Breast epithelium (tissue), 4 donors: ENCODE measurements at regions not wholly inside any gene's neighbourhood (a gene's known extent, or its start where the extent isn't known, plus 50 kb on each side); places are given as distances from the start of the nearest gene placed in this dataset.

Experiments
- DNase-seq, 2 donors: peaks; one replicate each; pipeline ENCODE4 v3.0.0-alpha.2; 2019; ENCODE audit warnings: low spot score in 2 of 2
- H3K27ac ChIP-seq, 2 donors: fragments of 200-600 bp; sonication (generic) in 1 of 2; one replicate each; pipeline ENCODE4 v1.5.1; 2016 to 2019; ENCODE audit warnings: mild to moderate bottlenecking in 1 of 2
- H3K27me3 ChIP-seq, 2 donors: fragments of 200-600 bp; sonication (generic) in 1 of 2; one replicate each; pipeline versions ENCODE4 v1.5.1 to v1.6.0; 2017 to 2019; ENCODE audit warnings: control low read depth in 1 of 2, mild to moderate bottlenecking in 1 of 2
- H3K36me3 ChIP-seq: fragments of 200-600 bp; one replicate; pipeline ENCODE4 v1.5.1; 2019
- H3K4me1 ChIP-seq, 2 donors: fragments of 200-600 bp; sonication (generic); one replicate each; pipeline ENCODE4 v1.5.1; 2016 to 2019; ENCODE audit warnings: control low read depth in 1 of 2
- H3K4me3 ChIP-seq, 3 donors: fragments of 200-600 bp; sonication (generic); 1 replicate in 2 of 3; 2 replicates in 1 of 3; pipeline ENCODE4 v1.5.1; 2016 to 2019; ENCODE audit warnings: mild to moderate bottlenecking in 3 of 3, moderate library complexity in 2 of 3
- H3K9me3 ChIP-seq, 2 donors: fragments of 200-600 bp; sonication (generic) in 1 of 2; one replicate each; pipeline ENCODE4 v1.5.1; 2016 to 2019; ENCODE audit warnings: control low read depth in 1 of 2
- POLR2A ChIP-seq: fragments of 450-650 bp; IDR thresholded peaks from one replicate; pipeline ENCODE4 v1.6.1; 2016; ENCODE audit warnings: antibody characterized with exemption, mild to moderate bottlenecking, moderate library complexity
- POLR2AphosphoS5 ChIP-seq, 3 donors: sonication (generic); formaldehyde crosslinking; IDR thresholded peaks; one replicate each; pipeline ENCODE4 v1.6.1; 2017; ENCODE audit warnings: antibody characterized with exemption in 3 of 3
- intact Hi-C: fragments of 100-400 bp; cut with DNase I; formaldehyde crosslinking; loops from one replicate; pipeline ENCODE4 v1.15.1; 2023; ENCODE audit warnings: low total_unique reads
- TF ChIP-seq, protein P1 (sequence below), 3 donors: fragments of 450-650 bp; IDR thresholded peaks; one replicate each; pipeline ENCODE4 v1.5.1; 2016 to 2017; ENCODE audit warnings: antibody characterized with exemption in 3 of 3, mild to moderate bottlenecking in 3 of 3, moderate library complexity in 3 of 3

DNA sequence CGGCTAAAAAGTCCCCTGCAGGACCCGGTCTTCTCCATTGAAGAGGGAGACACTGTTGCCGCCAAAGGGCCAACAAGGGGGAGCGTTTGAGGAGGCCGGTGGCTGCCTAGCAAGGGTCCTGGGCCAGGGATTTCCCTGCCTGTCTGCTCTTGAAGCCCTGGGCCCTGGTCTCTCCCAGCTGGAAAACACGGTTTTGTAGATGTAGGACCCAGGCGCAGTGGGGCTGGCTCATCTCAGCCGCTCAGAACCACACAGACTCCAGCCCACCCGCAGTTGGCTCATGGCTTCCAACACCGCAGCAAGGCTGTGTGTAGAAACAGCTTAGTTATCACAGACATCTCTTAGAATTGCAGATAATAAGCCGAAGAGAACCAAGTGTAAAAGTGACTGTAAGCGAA, 57.1 kb upstream of the TWIST2 start:
- Histone ChIP-seq H3K4me1 (no peaks in the 10 kb centered on the region), H3K27me3 (no peaks in the 10 kb centered on the region), H3K27ac (no peak overlapping the region), H3K9me3 (no peaks in the 10 kb centered on the region), H3K36me3 (no peaks in the 10 kb centered on the region), H3K4me3 (peak overlapping the region in 1 of 3 donors; percentile 13)
- intact Hi-C loops = no loop called here
- TF ChIP-seq, protein P1, sequence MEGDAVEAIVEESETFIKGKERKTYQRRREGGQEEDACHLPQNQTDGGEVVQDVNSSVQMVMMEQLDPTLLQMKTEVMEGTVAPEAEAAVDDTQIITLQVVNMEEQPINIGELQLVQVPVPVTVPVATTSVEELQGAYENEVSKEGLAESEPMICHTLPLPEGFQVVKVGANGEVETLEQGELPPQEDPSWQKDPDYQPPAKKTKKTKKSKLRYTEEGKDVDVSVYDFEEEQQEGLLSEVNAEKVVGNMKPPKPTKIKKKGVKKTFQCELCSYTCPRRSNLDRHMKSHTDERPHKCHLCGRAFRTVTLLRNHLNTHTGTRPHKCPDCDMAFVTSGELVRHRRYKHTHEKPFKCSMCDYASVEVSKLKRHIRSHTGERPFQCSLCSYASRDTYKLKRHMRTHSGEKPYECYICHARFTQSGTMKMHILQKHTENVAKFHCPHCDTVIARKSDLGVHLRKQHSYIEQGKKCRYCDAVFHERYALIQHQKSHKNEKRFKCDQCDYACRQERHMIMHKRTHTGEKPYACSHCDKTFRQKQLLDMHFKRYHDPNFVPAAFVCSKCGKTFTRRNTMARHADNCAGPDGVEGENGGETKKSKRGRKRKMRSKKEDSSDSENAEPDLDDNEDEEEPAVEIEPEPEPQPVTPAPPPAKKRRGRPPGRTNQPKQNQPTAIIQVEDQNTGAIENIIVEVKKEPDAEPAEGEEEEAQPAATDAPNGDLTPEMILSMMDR (IDR thresholded peaks at IDR 0.05) = no peak
- no peak for DNase-seq

DNA sequence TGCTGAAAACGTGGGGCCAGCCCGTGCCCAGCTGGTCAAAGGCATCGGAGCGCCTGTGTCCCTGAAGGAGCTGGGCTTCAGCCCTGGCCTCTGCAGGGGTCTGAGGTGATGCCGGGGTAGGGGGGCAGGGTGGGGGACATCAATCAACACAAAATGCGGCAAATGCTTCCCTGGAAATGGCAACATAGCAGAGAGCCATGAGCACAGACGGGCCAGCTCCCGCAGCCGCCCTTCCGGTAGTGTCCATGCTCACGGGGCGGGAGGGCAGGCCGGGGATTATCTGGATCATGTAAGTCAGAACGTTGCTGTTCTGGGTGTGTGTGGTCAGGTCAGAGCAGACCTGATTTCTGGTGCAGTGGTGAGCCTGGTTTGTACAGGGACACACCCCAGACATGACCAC, 56.5 kb upstream of the TWIST2 start:
- Histone ChIP-seq H3K9me3 (no peaks in the 10 kb centered on the region), H3K36me3 (no peaks in the 10 kb centered on the region), H3K4me3 (peak overlapping the region in 1 of 3 donors; percentile 13), H3K4me1 (no peaks in the 10 kb centered on the region), H3K27ac (no peak overlapping the region), H3K27me3 (no peaks in the 10 kb centered on the region)
- DNase-seq = no peak
- intact Hi-C loops = no loop called here
- no peak for TF ChIP-seq POLR2AphosphoS5 (IDR thresholded peaks at IDR 0.05)
- TF ChIP-seq, protein P1 (IDR thresholded peaks at IDR 0.05) = no peak

DNA sequence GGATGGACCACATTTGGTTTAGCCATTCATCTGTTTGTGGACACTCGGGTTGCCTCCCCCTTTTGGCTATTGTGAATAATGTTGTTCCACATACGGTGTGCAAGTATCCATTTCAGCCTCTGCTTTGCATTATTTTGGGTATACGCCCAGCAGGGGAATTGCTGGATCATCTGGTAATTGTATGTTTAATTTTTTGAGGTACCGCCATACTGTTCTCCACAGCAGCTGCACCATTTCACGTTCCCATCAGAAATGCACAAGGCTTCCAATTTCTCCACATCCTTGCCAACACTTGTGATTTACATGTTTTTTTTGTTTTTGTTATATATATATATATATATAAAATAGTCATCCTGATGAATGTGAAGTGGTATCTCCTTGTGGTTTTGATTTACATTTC, 54.6 kb upstream of the TWIST2 start:
- Histone ChIP-seq H3K4me3 (no peak overlapping the region), H3K4me1 (no peaks in the 10 kb centered on the region)

DNA sequence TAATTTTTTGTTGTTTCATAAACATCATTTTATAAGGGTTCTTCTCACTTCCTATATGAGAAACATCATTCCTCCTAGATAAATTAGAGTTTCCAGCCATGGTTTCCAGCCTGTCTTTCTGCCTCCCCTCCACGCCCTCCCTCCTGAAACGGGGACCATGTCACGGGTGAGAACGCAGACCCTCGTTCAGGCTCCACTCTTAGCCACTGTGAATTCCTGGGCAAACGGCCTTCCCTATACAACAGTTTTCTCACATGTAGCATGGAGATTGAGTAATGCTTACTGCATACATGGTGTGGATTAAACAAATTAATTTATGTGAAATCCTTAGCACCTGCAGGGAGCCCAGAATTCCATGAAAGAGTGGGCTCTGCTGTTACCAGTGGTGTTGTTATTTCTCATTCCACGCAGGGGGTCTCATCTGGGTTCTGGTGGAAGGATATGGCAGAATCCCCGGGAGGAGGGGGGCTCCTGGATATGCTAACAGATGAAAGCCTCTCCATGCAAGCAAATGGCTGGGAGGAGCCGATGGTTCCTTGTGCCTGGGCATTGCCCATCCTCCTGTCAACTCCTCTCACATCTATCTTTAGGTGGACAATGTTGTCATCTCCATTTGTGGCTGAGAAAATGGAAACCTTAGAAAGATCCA, 54.0 kb upstream of the TWIST2 start:
- Histone ChIP-seq H3K4me3 (no peak overlapping the region), H3K9me3 (no peaks in the 10 kb centered on the region), H3K4me1 (no peaks in the 10 kb centered on the region), H3K27me3 (peaks cover 0 to 6% of the 10 kb centered on the region in 2 donors), H3K36me3 (no peaks in the 10 kb centered on the region), H3K27ac (no peak overlapping the region)
- TF ChIP-seq, protein P1 (IDR thresholded peaks at IDR 0.05) = no peak
- TF ChIP-seq POLR2AphosphoS5 (IDR thresholded peaks at IDR 0.05) (no peak), POLR2A (no peak)
- intact Hi-C loops = no loop called here
- DNase-seq = no peak

More for the DNA sequence above, 54.6 kb upstream of the TWIST2 start:
- Histone ChIP-seq H3K36me3 (no peaks in the 10 kb centered on the region), H3K27ac (no peak overlapping the region), H3K27me3 (peaks cover 0 to 6% of the 10 kb centered on the region in 2 donors), H3K9me3 (no peaks in the 10 kb centered on the region)
- DNase-seq = no peak
- no peak for TF ChIP-seq POLR2A
- TF ChIP-seq POLR2AphosphoS5 (IDR thresholded peaks at IDR 0.05) = no peak
- TF ChIP-seq, protein P1 (IDR thresholded peaks at IDR 0.05) = no peak
- intact Hi-C loops = no loop called here

DNA sequence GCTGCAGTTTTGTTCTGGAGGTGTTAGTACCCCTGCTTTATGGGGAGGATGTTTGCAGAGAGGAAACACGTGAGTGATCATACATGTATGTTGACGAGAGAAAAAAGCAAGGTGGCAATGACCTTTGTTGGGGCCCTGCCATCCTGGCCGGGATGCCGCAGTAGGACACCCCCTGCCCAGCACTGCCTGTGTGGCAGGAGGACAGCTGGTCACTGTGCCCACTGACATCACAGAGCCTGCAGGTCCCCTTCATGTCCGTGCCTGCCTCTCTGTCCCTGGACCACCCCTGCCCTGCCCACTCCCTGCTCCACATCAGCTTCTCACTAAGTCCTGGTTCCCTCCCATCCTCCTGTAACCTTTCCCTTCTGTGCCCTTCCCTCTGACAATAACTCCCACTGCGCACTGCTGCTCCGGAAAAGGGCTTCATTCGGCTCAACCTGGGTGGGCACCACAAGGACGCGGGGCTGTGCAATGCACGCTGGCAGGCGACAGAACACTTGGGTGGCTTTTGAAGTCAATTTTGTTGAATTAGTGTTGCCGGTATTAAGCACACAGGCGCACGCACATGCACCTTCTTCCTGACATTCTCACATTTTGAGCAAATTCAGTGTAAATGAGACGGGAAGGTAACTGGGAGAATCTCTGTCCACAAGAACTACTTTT, 51.5 kb upstream of the TWIST2 start:
- H3K4me1 ChIP-seq = no peaks in the 10 kb centered on the region
- no peaks in the 10 kb centered on the region for H3K36me3 ChIP-seq
- no peak for DNase-seq
- TF ChIP-seq POLR2A (no peak), POLR2AphosphoS5 (IDR thresholded peaks at IDR 0.05) (no peak)
- TF ChIP-seq, protein P1 (IDR thresholded peaks at IDR 0.05) = no peak
- no peak overlapping the region for H3K4me3 ChIP-seq
- no peaks in the 10 kb centered on the region for H3K9me3 ChIP-seq
- H3K27ac ChIP-seq = no peak overlapping the region
- intact Hi-C loops = no loop called here
- peaks cover 0 to 6% of the 10 kb centered on the region in 2 donors for H3K27me3 ChIP-seq
